ENCODE measurements at regions not wholly inside any gene's neighbourhood (a gene's known extent, or its start where the extent isn't known, plus 50 kb on each side); places are given as distances from the start of the nearest gene placed in this dataset.

DNA sequence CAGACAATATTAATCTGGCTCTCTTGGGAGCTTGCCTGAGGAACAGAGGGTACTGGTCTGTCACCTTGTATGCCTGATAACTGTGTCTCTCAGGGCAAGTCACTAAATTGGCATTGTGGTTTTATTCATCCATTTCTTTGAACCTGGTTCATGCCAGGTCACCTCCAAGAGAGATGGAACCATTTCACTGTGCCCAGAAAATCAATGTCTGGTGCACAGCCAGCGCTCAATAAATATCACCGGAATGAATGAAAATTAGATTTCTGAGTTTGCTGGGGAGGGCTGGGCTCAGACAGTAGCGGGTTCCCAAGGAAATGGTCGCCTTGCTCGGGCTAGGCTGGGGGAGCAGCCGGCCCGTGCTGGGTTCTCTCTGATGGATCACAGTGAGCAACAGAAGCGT lies 64.1 kb upstream of the BAIAP2L1 start:
- WGBS (ENCODE audit: low lambda C conversion rate) = 29% methylated on average over 7 of the region's 8 CpGs
- in situ Hi-C loops (cut with HindIII; ENCODE audit: extremely low pct_ligation_motif_present, low pct_unique_long_range_greater_than_20kb) (no loop called here), intact Hi-C loops (cut with micrococcal nuclease; ENCODE audit: unreplicated experiment) (no loop called here)
- no peaks in the 10 kb centered on the region for H3K9me3 ChIP-seq (ENCODE audit: low read length)
- no peaks in the 10 kb centered on the region for H4K20me1 ChIP-seq (ENCODE audit: insufficient read depth, low read length)
- peaks cover 5% of the 10 kb centered on the region; the same call in 1 of the 2 replicates for H3K4me1 ChIP-seq (ENCODE audit: insufficient read depth, low read length)
- TF ChIP-seq ZFP36L2 (CRISPR knock-in tag; IDR thresholded peaks at IDR 0.05) (no peak), REPIN1 (CRISPR knock-in tag; IDR thresholded peaks at IDR 0.05; ENCODE audit: borderline replicate concordance, low read depth) (no peak), YEATS4 (CRISPR knock-in tag; IDR thresholded peaks at IDR 0.05; ENCODE audit: borderline replicate concordance) (no peak), TBP (CRISPR knock-in tag; IDR thresholded peaks at IDR 0.05) (no peak), ZNF484 (CRISPR knock-in tag; IDR thresholded peaks at IDR 0.05; ENCODE audit: borderline replicate concordance, low read depth) (no peak), MBD4 (IDR thresholded peaks at IDR 0.05; ENCODE audit: borderline replicate concordance, low read length) (no peak), EED (CRISPR knock-in tag; IDR thresholded peaks at IDR 0.05) (no peak), WIZ (CRISPR knock-in tag; IDR thresholded peaks at IDR 0.05) (no peak), ZNF562 (CRISPR knock-in tag; IDR thresholded peaks at IDR 0.05; ENCODE audit: borderline replicate concordance) (no peak), U2AF2 (IDR thresholded peaks at IDR 0.05; ENCODE audit: low read depth, low read length) (no peak), KMT2A (CRISPR knock-in tag; IDR thresholded peaks at IDR 0.05) (no peak), ZNF547 (CRISPR knock-in tag; IDR thresholded peaks at IDR 0.05) (no peak), JARID2 (CRISPR knock-in tag; IDR thresholded peaks at IDR 0.05; ENCODE audit: insufficient replicate concordance) (no peak), ZNF230 (CRISPR knock-in tag; IDR thresholded peaks at IDR 0.05) (no peak), RFXAP (CRISPR knock-in tag; IDR thresholded peaks at IDR 0.05; ENCODE audit: borderline replicate concordance) (no peak)
- TF ChIP-seq, protein P1, sequence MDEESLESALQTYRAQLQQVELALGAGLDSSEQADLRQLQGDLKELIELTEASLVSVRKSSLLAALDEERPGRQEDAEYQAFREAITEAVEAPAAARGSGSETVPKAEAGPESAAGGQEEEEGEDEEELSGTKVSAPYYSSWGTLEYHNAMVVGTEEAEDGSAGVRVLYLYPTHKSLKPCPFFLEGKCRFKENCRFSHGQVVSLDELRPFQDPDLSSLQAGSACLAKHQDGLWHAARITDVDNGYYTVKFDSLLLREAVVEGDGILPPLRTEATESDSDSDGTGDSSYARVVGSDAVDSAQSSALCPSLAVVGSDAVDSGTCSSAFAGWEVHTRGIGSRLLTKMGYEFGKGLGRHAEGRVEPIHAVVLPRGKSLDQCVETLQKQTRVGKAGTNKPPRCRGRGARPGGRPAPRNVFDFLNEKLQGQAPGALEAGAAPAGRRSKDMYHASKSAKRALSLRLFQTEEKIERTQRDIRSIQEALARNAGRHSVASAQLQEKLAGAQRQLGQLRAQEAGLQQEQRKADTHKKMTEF (CRISPR knock-in tag; IDR thresholded peaks at IDR 0.05) = no peak
- FAIRE-seq (no peak), ATAC-seq (no peak), DNase-seq (ENCODE audit: low spot score) (no peak)
- H3K4me3 ChIP-seq (replicated peaks in 1 of 3; ENCODE audit: insufficient read depth in 1 of 3, low read depth in 2 of 3, low read length in 3 of 3) = no peak overlapping the region
- H3K9ac ChIP-seq (ENCODE audit: insufficient read depth, low read depth, low read length) = no peak overlapping the region
- H3K27me3 ChIP-seq (ENCODE audit: control insufficient read depth in 1 of 2, insufficient read depth in 2 of 2, low read length in 2 of 2) = peaks cover 1 to 30% of the 10 kb centered on the region in 2 experiments; a peak in 3 of 5 replicates
- ChIA-PET POLR2A (no interaction called here), CTCF (ENCODE audit: low intra/inter-chr PET ratio, low total read pairs) (no interaction called here)
- no peak overlapping the region for H3K27ac ChIP-seq (ENCODE audit: extremely low read length, insufficient read depth, low read length)
- no peak overlapping the region for H2AFZ ChIP-seq (ENCODE audit: low read length)
- H3K79me2 ChIP-seq (ENCODE audit: insufficient read depth, low read length) = no peaks in the 10 kb centered on the region
- no TSS peak for BruUV-seq (replicated peaks)
- no peaks in the 10 kb centered on the region for H3K36me3 ChIP-seq (replicated peaks in 1 of 2; ENCODE audit: control insufficient read depth in 1 of 2, insufficient read depth in 2 of 2, low read length in 2 of 2)
- no peak overlapping the region for H3K4me2 ChIP-seq (ENCODE audit: low read depth, low read length)

Measured in HepG2 (cell line).